GM21737 (cell line): ENCODE measurements at regions not wholly inside any gene's neighbourhood (a gene's known extent, or its start where the extent isn't known, plus 50 kb on each side); places are given as distances from the start of the nearest gene placed in this dataset.

ENCODE experiments used
- ATAC-seq: cut with Tn5 transposase; IDR thresholded peaks from one replicate; pipeline ENCODE4 v1.9.1; 2021; ENCODE audit warnings: mild to moderate bottlenecking, moderate library complexity; ENCODE audit not compliant: unreplicated experiment

DNA sequence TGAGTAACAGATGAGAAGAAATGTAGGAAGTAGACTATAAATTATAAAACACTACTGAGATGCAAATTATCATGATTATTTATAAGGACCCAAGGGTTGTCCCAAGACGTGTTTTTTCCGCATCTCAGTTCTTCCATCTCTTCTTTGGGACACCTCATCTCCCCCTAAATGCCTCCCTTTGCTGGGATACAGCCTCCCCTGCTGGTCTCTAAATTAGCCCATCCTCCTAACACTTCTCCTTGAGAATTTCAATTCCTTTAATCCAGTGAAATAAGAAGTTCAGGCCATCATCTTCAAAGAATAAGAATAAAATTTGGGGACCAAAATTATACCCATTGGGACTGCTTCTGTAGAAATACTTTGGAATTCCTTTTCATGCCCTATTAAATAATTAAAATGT, 667.0 kb downstream of the BCL11B start:
- no peak for ATAC-seq

DNA sequence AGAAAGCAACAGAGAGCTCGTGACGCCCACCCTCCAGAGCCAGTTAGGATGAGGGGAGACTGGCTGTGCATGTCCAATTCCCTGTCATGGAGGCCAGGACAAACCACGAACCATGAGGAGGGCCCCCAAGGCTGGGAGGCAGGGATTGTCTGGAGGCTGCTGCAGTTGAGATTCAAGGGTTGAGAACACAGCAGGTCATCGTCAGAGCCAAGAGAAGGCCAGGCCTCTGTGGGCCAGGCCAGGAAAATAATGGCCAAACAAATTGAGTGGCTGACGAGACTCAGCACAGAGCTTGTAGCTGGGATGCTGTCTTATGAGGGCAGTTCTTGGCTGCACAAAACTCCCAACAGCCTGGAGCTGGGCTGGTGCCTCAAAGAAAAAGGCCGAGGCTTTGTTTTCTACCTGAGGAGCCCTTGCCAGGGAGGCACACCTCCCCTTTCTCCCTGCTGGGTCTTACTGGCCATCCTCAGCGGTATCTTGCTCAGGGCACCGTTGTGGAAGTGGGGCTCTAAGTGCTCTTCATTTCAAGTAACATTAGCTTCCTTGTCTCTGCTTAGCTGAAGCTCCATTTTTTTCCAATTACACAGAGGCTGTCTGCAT, 665.9 kb downstream of the BCL11B start:
- no peak for ATAC-seq

DNA sequence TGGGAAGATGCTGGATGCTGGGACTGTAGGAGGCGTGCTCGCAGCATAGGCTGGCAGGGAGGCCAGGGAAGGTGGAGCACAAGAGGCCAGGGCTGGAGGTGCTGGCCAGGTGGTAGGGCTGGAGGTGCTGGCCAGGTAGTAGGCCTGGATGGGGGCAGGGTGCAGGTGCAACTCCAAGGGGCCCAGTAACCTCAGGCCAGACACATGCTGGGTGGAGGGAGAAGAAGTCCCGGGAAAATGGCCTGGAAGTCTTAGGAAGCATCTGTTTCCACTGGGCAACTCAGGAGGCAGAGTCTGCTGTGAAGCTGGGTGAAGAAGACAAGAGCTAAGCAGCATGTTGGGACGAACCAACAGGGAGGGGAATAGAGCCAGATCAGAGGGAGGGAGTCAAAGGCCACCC, 665.2 kb downstream of the BCL11B start:
- no peak for ATAC-seq

DNA sequence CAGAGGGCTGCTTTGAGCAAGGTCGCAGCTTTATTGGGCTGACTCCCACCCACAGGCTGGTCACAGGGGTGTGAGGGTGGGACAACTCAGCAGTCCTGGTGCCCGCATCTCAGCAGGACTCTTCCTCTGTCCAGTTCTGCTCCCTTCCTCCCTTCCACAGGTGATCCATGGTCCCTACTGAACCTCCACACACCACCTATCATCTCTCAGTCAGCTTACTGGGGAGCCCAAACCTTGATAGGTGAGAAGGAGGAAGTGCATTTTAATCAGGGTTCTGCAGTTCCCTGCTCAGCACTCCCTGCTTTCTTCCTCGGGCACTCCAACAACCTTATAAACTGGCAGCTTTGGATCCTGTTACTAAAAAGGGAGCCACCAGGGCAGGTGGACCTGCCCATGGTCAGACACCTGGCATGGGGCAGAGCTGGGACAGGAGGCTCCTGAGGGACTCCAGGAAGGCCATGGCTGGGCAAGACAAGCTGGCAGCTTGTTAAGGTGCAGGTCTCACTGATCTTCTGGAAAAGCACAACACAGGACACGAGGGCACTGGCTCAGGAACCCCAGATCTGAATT, 664.6 kb downstream of the BCL11B start:
- ATAC-seq, result no peak

DNA sequence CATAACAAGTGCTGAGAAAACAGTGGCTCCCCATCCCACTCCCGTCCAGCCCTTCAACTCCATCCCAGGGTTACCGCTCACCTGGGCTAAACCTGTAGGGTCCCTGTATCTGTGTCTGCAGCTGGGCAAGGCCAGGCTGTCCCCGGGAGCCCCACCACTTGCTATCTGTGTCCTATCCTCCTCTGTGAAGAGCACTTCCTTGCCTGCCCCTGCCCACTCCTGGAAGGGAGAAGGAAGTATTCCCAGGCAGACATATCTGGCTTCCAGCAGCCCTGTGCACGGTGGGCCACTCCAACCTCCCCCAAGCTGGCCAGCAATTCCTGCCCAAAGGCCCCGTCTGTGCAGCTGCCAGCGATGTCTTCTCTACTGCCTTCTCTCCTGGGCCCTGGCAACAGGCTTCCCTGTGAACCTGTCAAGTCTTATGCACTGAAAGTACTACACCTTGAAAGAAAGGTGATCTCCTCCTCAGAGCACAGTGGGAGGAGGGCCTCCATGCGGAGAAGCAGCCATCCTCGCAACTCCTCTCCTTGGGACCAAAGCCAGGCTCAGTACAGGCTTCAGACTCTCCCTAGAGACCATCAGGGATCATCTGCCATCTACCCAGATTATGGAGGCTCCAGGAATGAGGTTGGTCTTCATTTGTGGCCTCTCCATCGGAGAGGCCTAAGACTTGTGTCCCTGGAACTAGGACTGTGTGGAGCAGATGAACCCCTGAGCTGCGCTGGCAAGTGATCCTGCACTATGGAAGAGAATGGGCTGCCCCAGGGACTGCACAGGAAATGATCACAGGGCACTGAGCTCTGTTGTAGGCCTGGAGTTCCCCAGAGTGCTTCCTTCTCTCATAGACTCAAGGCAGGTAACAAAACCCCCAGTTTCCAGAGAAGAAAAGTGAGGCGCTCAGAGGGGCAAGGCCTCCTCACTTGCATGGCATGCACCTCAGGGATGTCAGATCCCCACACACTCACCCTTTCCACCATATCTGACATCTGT, 663.6 kb downstream of the BCL11B start:
- no peak for ATAC-seq

DNA sequence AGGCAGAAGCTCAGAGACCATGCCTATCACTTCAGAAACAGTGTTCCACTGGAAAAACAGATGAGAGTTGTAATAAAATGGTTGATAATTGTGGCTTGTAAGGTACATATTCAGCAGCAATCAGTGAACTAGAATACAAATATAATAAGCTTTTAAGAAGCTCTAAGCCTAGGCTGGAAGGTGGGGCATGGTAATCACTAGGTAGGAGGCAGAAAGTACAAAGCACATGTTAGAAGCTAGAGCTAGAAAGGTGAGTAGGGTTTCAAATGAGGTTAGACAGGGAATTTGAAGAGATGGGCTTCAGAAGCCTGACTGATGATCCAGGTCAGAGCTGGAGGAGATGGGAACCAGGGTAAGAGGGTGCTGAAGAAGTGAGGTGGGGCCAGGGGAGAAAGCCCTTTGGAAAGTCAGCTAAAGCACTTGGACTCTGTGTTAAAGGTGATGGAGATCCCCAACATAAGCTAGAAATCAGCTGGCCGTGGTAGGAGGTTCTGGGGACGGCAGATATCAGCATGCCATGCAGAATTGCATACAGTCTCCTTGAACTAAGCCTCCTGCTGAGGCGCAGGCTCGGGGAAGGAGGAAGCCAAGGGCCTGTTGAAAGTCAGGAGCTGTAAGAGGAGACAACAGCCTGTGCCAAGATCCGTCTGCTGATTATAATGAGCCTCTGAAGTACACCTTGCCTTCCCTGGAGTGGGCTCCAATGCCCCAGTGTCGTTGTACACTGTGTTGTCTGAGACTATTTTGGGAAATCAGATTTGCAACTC, 659.4 kb downstream of the BCL11B start:
- ATAC-seq, result no peak

DNA sequence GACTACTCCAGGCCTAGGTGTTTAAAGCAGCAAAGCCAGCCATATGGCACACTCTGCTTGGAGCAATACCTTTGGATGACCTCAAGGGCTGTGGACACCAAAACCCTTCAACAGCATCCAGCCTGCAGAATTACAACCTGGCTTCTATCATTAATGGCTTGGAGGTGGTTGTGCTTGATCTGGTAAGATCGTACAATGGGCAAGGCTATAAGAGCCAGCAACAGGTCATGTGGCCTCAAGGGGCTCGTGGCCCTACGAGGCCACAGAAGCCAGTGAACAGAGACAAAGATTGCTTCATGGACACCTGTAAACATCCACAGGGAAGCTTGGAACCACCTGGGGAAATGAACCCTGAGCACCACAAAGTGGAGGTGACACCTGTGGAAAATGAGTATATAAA, 657.3 kb downstream of the BCL11B start:
- ATAC-seq, result no peak

DNA sequence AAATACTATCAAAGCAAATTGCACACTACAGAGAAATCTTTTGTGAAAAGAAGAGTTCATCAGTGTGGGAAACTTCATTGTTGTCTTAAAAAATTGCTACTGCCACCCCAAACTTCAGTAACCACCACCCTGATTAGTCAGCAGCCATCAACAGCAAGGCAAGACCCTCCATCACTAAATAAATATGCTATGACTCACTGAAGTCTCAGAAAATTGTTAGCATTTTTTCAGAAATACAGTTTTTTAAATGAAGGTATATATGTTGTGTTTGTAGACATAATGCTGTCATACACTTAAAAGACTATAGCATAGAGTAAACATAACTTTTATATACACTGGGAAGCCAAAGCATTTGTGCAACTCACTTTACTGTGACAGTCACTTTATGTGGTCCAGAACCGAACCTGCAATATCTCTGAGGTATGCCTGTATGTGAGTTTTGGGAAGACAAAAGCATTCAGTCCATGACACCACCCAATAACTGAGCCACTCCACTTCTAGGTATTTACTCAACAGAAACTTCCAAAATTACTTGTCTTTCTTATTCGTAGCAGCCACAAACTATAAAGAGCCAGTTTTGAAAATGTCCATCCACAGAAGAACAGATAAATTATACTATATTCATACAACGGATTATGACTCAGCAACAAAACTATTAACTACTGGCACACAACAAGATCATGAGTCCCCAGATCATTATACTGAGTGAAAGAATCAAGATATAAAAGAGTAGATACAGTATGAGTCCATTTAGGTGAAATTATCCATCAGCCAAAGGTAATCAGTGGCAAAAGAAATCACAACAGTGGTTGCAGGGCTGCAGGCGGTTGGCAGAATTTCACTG, 649.6 kb downstream of the BCL11B start:
- ATAC-seq, result no peak

DNA sequence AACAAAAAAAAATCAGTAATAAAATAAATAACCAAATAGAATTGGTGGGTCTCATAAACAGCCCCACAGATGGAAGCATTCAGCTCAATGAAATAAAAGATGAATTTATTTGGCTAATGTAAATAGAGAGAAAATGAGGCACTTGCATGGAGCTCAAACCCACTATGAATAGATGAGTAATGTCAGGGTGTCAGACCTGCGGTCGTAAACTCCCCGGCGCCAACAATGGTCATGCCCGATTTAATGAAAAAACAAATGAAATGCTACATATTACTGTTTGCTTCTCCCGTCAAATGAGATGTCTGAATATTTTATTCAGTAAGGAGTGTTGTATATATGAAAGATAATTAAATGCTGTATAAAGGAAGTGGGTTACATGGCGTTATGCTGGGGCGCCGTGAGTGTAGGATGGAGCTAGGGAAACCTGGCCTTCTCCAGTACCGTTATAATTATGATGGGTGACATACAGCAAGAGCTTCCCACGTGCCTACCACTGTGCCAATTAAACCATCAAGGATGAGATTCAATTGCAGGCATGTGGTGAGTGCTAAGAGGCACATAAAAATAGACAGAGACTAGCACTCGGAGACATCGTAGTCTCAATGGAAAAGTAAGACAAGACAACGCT, 648.1 kb downstream of the BCL11B start:
- no peak for ATAC-seq

DNA sequence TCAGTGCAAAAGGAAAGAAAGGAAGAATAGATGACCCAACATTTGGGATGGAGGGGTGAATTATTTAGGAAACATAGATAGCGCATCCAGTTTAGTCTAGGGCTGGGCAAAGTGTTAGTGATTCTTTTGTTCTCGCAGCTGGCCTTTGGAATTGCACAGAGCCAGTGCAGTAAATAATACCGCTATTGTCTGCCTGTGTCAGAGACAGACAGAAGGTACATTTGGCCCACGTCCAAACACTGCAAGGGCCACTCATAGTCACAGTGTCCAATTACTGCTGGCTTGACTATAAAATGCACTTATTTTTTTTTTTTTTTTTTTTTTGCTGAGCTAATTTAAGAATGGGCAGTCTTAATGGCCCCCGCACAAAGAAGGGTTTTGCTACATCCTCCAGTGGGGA, 638.6 kb downstream of the BCL11B start:
- ATAC-seq, result no peak

DNA sequence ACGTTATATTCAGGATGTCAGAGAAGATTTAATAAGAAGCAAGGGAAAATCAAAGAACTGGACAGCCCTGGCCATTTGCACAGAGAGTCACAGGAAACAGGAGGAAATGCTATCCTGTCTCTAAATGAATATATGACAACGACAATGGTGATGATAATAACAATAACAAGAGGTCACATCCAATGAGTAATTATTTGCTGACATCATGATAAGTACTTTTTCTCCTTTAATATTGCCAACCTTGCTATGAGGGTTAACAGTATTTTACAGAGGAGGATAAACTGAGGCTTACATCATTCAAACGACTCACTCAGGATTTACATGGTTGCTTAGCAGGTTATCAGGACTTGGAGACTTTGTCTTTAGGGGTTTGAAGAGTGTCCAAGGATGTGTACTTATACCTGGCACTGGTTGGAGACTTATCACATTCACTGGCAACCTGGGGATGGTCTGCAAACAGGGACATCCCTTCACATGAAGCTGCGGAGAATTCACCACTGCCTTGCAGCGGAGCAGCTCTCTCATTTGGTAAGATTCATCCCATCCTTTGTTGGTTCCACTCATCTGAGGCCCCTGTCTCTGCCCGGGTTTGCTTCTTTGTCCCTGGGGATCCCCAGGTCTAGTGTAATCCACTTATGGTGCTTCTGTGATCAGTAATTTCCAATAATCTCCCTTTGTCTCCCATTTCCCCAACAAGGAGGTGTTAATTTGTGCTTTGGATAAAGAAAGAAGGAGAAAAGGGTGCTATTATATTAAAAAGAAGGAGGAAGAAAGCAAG, 637.8 kb downstream of the BCL11B start:
- no peak for ATAC-seq

DNA sequence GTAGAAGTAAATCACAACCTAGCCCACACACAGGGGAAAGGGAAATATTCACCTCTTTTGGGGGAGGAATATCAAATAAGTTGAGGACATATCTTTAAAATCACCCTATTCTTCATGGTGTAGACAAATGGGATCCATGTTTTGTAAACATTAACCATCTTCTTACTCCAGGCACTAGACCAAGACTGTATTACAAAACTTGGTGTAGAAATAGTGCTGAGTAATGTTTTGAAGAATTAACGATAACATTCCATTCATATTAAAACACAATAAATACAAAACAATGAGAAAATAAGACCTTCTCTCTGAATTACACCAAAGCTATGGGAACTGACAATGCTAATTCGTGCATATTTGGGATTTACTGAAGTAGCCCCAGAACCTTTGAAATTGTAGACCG, 633.6 kb downstream of the BCL11B start:
- no peak for ATAC-seq

DNA sequence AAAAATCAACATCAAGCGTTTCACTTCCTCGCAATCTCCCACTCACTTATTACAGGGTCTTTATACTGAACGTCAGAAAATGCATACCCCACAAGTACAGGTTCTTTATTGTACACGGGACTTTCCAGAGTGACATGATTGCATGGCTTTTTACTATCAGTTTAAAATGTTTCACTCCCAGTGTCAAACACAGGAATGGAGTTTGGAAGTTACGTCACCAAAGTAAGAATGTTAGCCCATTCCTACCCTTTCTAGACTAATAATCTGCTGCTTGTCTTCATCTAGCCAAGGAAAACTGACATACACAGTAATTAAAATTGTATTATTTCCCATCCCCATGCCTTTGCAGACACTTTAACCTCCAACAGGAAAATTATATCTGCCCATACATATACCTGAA, 624.2 kb downstream of the BCL11B start:
- ATAC-seq, result no peak

DNA sequence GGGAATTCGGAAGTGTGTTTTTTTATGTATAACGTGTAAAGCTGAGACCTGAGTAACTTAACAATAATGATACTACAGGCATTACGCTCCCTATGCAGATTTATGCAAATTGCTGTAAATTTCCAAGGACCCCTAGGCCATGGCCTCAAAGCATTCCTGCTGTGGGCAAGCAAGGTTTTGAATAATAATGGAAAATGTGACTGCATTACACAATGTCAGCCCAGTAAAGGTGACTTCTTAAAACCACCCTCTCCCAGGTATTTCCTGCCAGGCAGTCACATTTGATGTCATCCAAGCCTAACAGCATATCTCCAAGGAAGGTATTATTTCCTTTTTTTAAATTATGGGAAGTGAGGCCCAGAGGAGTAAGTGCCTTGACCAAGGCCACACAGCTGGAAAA, 621.0 kb downstream of the BCL11B start:
- ATAC-seq, result no peak

DNA sequence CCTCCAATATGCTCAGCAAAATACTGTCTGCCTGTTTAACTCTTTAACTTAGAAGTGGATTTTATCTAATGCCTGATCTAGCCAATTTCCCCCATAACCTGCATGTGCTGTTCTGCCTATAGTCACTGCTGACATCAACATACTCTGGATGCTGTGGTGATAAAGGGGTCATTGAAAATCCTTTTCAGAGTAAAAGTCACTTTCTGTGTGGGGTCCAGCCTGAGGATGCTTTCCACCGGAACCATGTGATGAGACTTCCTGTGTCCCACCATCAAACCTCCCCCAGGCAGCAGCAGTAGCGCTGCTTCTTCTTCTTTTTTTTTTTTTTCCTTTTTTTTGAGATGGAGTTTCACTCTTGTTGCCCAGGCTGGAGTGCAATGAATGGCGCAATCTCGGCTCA, 607.0 kb downstream of the BCL11B start:
- no peak for ATAC-seq

DNA sequence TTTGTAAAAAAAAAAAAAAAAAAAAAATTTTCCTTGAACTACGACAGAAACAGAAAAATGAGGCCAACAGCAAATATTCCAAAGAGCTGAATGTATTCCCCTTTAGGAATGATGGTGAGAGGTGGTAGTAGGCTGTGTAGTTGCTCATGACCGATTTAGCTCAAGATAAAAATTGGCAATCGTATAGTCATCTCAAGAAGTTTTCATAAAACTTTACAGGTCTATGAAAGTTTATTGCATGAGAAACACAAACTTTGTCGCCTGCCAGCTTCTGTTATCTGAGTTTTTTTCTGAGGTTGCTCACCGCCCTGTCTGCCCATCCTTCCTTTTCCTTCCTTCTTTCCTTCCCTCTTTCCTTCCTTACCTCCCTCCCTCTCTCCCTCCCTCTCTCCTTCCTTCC, 605.5 kb downstream of the BCL11B start:
- ATAC-seq, result no peak

DNA sequence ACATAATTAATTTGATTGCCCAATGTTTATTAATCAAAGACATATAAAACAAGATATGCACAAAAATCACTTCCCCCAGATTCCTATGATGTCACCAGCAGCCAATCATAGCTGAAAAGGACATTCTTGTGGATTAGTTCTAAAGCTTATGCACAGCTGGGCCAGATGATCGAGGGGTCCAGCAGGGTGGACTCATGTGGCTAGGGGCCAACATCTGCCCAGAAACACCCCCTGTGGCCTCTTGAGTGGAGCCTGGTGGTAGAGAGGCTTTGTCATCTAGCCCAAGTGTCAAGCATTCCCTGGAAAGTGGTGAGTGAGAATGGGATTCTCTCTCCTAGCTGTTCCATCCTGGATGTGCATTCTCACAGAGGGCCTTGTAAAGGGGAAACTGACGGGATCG, 590.0 kb downstream of the BCL11B start:
- no peak for ATAC-seq

DNA sequence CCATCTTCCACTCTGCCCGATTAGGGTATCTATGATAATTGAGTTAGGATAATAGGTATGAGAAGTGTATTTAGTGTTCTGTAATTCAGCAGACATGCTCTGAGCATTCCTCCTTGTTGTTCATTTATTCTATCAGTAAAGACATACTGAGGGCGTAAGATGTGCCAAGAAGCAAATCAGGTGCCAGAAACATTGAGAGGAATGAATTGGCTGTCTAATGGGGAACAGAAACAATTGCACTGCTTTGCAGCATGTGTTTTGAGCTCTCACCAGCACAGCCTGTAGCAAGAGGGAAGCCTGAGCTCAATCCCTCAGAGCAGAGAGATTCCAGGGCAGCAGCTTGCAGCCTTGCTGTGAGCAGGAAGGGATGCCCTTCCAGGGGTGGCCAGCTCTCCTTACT, 589.3 kb downstream of the BCL11B start:
- ATAC-seq, result no peak

DNA sequence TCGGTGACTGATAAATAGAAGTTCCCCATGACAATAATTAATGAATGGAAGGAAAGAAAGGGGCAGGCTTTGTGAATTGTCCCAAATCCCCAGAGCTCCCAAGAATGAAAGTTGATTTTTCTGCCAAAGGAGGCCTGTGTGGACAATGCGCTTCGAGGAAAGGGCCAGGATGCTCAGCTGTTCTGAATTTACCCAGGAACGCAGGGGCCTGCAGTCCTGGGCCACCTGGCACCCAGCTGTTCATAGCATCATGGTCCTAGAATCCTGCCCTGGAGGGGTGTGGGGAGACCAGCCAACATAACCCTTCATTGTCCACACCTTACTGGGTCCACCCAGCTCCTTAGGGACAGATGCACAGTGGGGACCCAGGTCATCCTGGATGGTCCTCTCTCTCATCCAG, 587.5 kb downstream of the BCL11B start:
- no peak for ATAC-seq
